GM12892 (cell line): ENCODE measurements at regions not wholly inside any gene's neighbourhood (a gene's known extent, or its start where the extent isn't known, plus 50 kb on each side); places are given as distances from the start of the nearest gene placed in this dataset.

Experiments used
- POLR2A ChIP-seq: IDR thresholded peaks from 2 replicates; pipeline ENCODE4 v1.6.1; 2011; ENCODE audit warnings: low read depth, low read length, control low read depth
- POLR2AphosphoS5 ChIP-seq: IDR thresholded peaks from 2 replicates; pipeline ENCODE4 v1.6.1; 2011; ENCODE audit warnings: low read depth, low read length, control low read depth
- TAF1 ChIP-seq: IDR thresholded peaks from 2 replicates; pipeline ENCODE4 v1.6.1; 2011; ENCODE audit warnings: low read depth, mild to moderate bottlenecking, control low read depth, low read length, borderline replicate concordance

- TF ChIP-seq POLR2A (no peak), POLR2AphosphoS5 (no peak), TAF1 (no peak)
Measured at GRCh38 chr3:104990758-104991157, 376.0 kb upstream of the ALCAM start.
